CD14-positive monocyte (primary cell): ENCODE measurements at regions not wholly inside any gene's neighbourhood (a gene's known extent, or its start where the extent isn't known, plus 50 kb on each side); places are given as distances from the start of the nearest gene placed in this dataset.

Experiments
- DNase-seq, 3 donors: peaks; one replicate each; pipeline ENCODE4 v3.0.0-alpha.2; 2011 to 2022
- H2AFZ ChIP-seq: 2 replicates; pipeline ENCODE4 v1.6.0; 2012; ENCODE audit warnings: mild to moderate bottlenecking, low read depth, low read length, inconsistent platforms; ENCODE audit not compliant: insufficient read depth, poor library complexity, severe bottlenecking
- H3K27ac ChIP-seq, 2 donors: 1 replicate in 1 of 2; 2 replicates in 1 of 2; pipeline ENCODE4 v1.5.1; 2012 to 2013; ENCODE audit warnings: low read length in 2 of 2, control low read depth in 1 of 2, inconsistent platforms in 1 of 2, low read depth in 1 of 2, mild to moderate bottlenecking in 1 of 2
- H3K27me3 ChIP-seq, 2 donors: one replicate each; pipeline versions ENCODE4 v1.6.0 to v1.6.1; 2011 to 2013; ENCODE audit warnings: low read length in 2 of 2; ENCODE audit not compliant: control insufficient read depth in 2 of 2, insufficient read depth in 2 of 2
- H3K36me3 ChIP-seq, 2 donors: replicated peaks in 1 of 2; 1 replicate in 1 of 2; 2 replicates in 1 of 2; pipeline versions ENCODE4 v1.5.1 to v1.6.1; 2012 to 2013; ENCODE audit warnings: low read length in 2 of 2, control low read depth in 1 of 2, inconsistent platforms in 1 of 2, mild to moderate bottlenecking in 1 of 2; ENCODE audit not compliant: insufficient read depth in 2 of 2, control insufficient read depth in 1 of 2
- H3K4me1 ChIP-seq, 2 donors: 1 replicate in 1 of 2; 2 replicates in 1 of 2; pipeline versions ENCODE4 v1.5.1 to v1.6.1; 2012 to 2013; ENCODE audit warnings: low read length in 2 of 2, control low read depth in 1 of 2, inconsistent platforms in 1 of 2, mild to moderate bottlenecking in 1 of 2, moderate library complexity in 1 of 2; ENCODE audit not compliant: insufficient read depth in 2 of 2, control insufficient read depth in 1 of 2
- H3K4me2 ChIP-seq: replicated peaks from 2 replicates; pipeline ENCODE3; 2012; ENCODE audit warnings: low read length, moderate library complexity, mild to moderate bottlenecking; ENCODE audit not compliant: poor library complexity, severe bottlenecking; ENCODE audit errors: extremely low read depth
- H3K4me3 ChIP-seq, 3 experiments: fragments of 200-600 bp in 1 of 3; sonication (generic) in 1 of 3; replicated peaks in 1 of 3; 1 replicate in 2 of 3; 2 replicates in 1 of 3; pipeline ENCODE4 v1.5.1; 2011 to 2013; ENCODE audit warnings: low read length in 3 of 3, mild to moderate bottlenecking in 3 of 3, control low read depth in 2 of 3, low read depth in 2 of 3, inconsistent platforms in 1 of 3, moderate library complexity in 1 of 3
- H3K79me2 ChIP-seq: 2 replicates; pipeline ENCODE4 v1.6.0; 2012; ENCODE audit warnings: mild to moderate bottlenecking, control low read depth, inconsistent platforms, low read length, moderate library complexity; ENCODE audit not compliant: insufficient read depth
- H3K9ac ChIP-seq: 2 replicates; pipeline ENCODE4 v1.6.0; 2017; ENCODE audit warnings: low read length, mild to moderate bottlenecking; ENCODE audit not compliant: insufficient read depth, poor library complexity, severe bottlenecking
- H3K9me3 ChIP-seq, 2 donors: replicated peaks in 1 of 2; 1 replicate in 1 of 2; 2 replicates in 1 of 2; pipeline versions ENCODE4 v1.5.1 to v1.6.1; 2012 to 2013; ENCODE audit warnings: low read length in 2 of 2, control low read depth in 1 of 2; ENCODE audit not compliant: control insufficient read depth in 1 of 2, insufficient read depth in 1 of 2
- H4K20me1 ChIP-seq: 2 replicates; pipeline ENCODE4 v1.6.0; 2012; ENCODE audit warnings: mild to moderate bottlenecking, low read length, control low read depth, moderate library complexity; ENCODE audit not compliant: insufficient read depth
- H3K27ac Mint-ChIP-seq, 7 donors: one replicate each; pipeline ENCODE4 v1.8.0; 2020; ENCODE audit warnings: mild to moderate bottlenecking in 7 of 7, mixed read lengths in 7 of 7, moderate library complexity in 6 of 7, inconsistent platforms in 2 of 7
- H3K27me3 Mint-ChIP-seq, 3 donors: one replicate each; pipeline ENCODE4 v1.8.0; 2021 to 2022; ENCODE audit warnings: low read depth in 3 of 3, mild to moderate bottlenecking in 3 of 3, mixed read lengths in 3 of 3, moderate library complexity in 3 of 3, inconsistent platforms in 1 of 3
- H3K36me3 Mint-ChIP-seq, 2 donors: one replicate each; pipeline ENCODE4 v1.8.0; 2020; ENCODE audit warnings: mixed read lengths in 2 of 2, inconsistent platforms in 1 of 2, mild to moderate bottlenecking in 1 of 2
- H3K4me1 Mint-ChIP-seq: one replicate; pipeline ENCODE4 v1.8.0; 2020; ENCODE audit warnings: mild to moderate bottlenecking, mixed read lengths
- H3K4me3 Mint-ChIP-seq, 2 donors: one replicate each; pipeline ENCODE4 v1.8.0; 2020; ENCODE audit warnings: mild to moderate bottlenecking in 2 of 2, mixed read lengths in 2 of 2, moderate library complexity in 1 of 2
- H3K9me3 Mint-ChIP-seq, 7 donors: one replicate each; pipeline ENCODE4 v1.8.0; 2020 to 2022; ENCODE audit warnings: mixed read lengths in 7 of 7, mild to moderate bottlenecking in 6 of 7, moderate library complexity in 6 of 7, inconsistent platforms in 2 of 7
- CTCF ChIP-seq: fragments of 200-600 bp; IDR thresholded peaks from one replicate; pipeline ENCODE4 v1.8.0; 2022; ENCODE audit warnings: antibody characterized with exemption, mild to moderate bottlenecking
- WGBS: methylation state at CpG from one replicate; pipeline ENCODE4 v1.1.5; 2013; ENCODE audit warnings: missing lambda C conversion rate; ENCODE audit not compliant: insufficient coverage; 5-methylcytosine and 5-hydroxymethylcytosine counted together
- intact Hi-C, 2 donors: fragments of 100-400 bp; cut with micrococcal nuclease; formaldehyde crosslinking; loops; one replicate each; pipeline versions ENCODE4 v1.15.0 to v1.15.1; 2023

GRCh38 chr19:23525276-23525852, 130.1 kb upstream of the ZNF91 start:
- no peaks in the 10 kb centered on the region for H3K36me3 ChIP-seq
- H3K4me3 ChIP-seq: no peak overlapping the region
- no peaks in the 10 kb centered on the region for H3K27me3 Mint-ChIP-seq
- DNase-seq: no peak
- no peaks in the 10 kb centered on the region for H3K36me3 Mint-ChIP-seq
- H3K4me2 ChIP-seq: no peak overlapping the region
- H3K27ac ChIP-seq: no peak overlapping the region
- TF ChIP-seq CTCF: no peak
- peaks cover 22 to 59% (median 38%) of the 10 kb centered on the region in 7 donors for H3K9me3 Mint-ChIP-seq
- H3K4me1 Mint-ChIP-seq: no peaks in the 10 kb centered on the region
- H3K9ac ChIP-seq: no peak overlapping the region
- H3K4me1 ChIP-seq: no peaks in the 10 kb centered on the region
- peaks cover 71 to 97% of the 10 kb centered on the region in 2 donors for H3K9me3 ChIP-seq
- H2AFZ ChIP-seq: no peak overlapping the region
- no CpG with 5 or more reads among the region's 2 CpGs for WGBS
- H4K20me1 ChIP-seq: no peaks in the 10 kb centered on the region
- no peak overlapping the region for H3K4me3 Mint-ChIP-seq
- H3K27me3 ChIP-seq: no peaks in the 10 kb centered on the region
- intact Hi-C loops: no loop called here
- no peaks in the 10 kb centered on the region for H3K79me2 ChIP-seq
- no peak overlapping the region for H3K27ac Mint-ChIP-seq

- Histone ChIP-seq H3K4me2 (no peak overlapping the region), H3K36me3 (no peaks in the 10 kb centered on the region), H3K27ac (no peak overlapping the region), H3K79me2 (no peaks in the 10 kb centered on the region), H3K9ac (no peak overlapping the region), H3K4me1 (no peaks in the 10 kb centered on the region), H4K20me1 (no peaks in the 10 kb centered on the region), H2AFZ (no peak overlapping the region), H3K27me3 (no peaks in the 10 kb centered on the region), H3K9me3 (peaks cover 64 to 92% of the 10 kb centered on the region in 2 donors), H3K4me3 (no peak overlapping the region)
- Mint-ChIP-seq H3K27ac (no peak overlapping the region), H3K9me3 (peaks cover 21 to 49% (median 38%) of the 10 kb centered on the region in 7 donors), H3K4me1 (no peaks in the 10 kb centered on the region), H3K36me3 (no peaks in the 10 kb centered on the region), H3K27me3 (no peaks in the 10 kb centered on the region), H3K4me3 (no peak overlapping the region)
- TF ChIP-seq CTCF: no peak
- intact Hi-C loops: no loop called here
- no peak for DNase-seq
Measured at GRCh38 chr19:23523863-23524262, 128.6 kb upstream of the ZNF91 start.
